Calu3 (cell line): ENCODE measurements at regions not wholly inside any gene's neighbourhood (a gene's known extent, or its start where the extent isn't known, plus 50 kb on each side); places are given as distances from the start of the nearest gene placed in this dataset.

ENCODE experiments used
- BruUV-seq: library from RNA; stranded (reverse); fragments of 400-500 nt; replicated peaks from 2 replicates; lab custom pipeline; 2021; lab: Mats Ljungman, UMichigan
- CTCF ChIA-PET: fragments of 300-600 bp; sonication (Branson Sonifier 250); formaldehyde crosslinking; loops from one replicate; lab custom pipeline; 2022; ENCODE audit warnings: antibody characterized with exemption; lab: Charles Lee
- DNase-seq: peaks from one replicate; pipeline ENCODE4 v3.0.0; 2022
- H3K27ac Mint-ChIP-seq: one replicate; pipeline ENCODE4 v1.8.0; 2022; ENCODE audit warnings: mixed read lengths; ENCODE audit not compliant: unreplicated experiment
- H3K27me3 Mint-ChIP-seq: one replicate; pipeline ENCODE4 v1.8.0; 2022; ENCODE audit warnings: mixed read lengths; ENCODE audit not compliant: unreplicated experiment
- H3K36me3 Mint-ChIP-seq: one replicate; pipeline ENCODE4 v1.8.0; 2022; ENCODE audit warnings: mild to moderate bottlenecking, moderate library complexity, mixed read lengths; ENCODE audit not compliant: insufficient read depth, unreplicated experiment
- H3K4me1 Mint-ChIP-seq: one replicate; pipeline ENCODE4 v1.8.0; 2022; ENCODE audit warnings: mild to moderate bottlenecking, low read depth, mixed read lengths; ENCODE audit not compliant: unreplicated experiment
- H3K4me3 Mint-ChIP-seq: one replicate; pipeline ENCODE4 v1.8.0; 2022; ENCODE audit warnings: mild to moderate bottlenecking, low read depth, moderate library complexity, mixed read lengths; ENCODE audit not compliant: unreplicated experiment
- H3K9me3 Mint-ChIP-seq: one replicate; pipeline ENCODE4 v1.8.0; 2022; ENCODE audit warnings: low read depth, mixed read lengths; ENCODE audit not compliant: unreplicated experiment
- intact Hi-C: fragments of 100-400 bp; cut with micrococcal nuclease; formaldehyde crosslinking; loops from one replicate; pipeline ENCODE4 v1.10.0; 2022; ENCODE audit not compliant: unreplicated experiment
- TF ChIP-seq, protein P1 (sequence below): fragments of 200-600 bp; IDR thresholded peaks from one replicate; pipeline ENCODE4 v1.8.0; 2022; ENCODE audit warnings: antibody characterized with exemption; ENCODE audit not compliant: unreplicated experiment

DNA sequence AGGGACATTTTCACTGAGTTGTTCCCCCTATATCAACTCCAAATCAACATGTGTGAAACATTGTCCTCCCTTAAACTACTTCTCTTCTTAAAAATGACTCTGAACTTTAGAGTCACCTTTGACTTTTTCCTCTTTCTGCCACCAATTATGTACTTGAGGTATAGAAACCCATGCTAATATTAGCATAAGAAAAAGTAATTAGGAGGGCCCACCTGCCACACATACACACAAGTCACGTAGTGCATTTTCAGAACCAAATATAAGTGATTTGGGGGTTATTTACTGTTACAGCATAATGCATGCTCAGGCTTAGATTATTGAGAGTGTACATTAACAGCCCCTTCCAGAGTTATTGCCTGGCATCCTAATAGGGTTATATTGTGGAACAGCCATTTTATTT lies 432.7 kb downstream of the ZIC3 start:
- Mint-ChIP-seq H3K27me3 (no peaks in the 10 kb centered on the region), H3K4me3 (no peak overlapping the region), H3K27ac (no peak overlapping the region), H3K36me3 (no peaks in the 10 kb centered on the region), H3K9me3 (peaks cover 14% of the 10 kb centered on the region), H3K4me1 (no peaks in the 10 kb centered on the region)
- DNase-seq: no peak
- BruUV-seq: no TSS peak
- CTCF ChIA-PET: no interaction called here
- intact Hi-C loops: no loop called here
- TF ChIP-seq, protein P1, sequence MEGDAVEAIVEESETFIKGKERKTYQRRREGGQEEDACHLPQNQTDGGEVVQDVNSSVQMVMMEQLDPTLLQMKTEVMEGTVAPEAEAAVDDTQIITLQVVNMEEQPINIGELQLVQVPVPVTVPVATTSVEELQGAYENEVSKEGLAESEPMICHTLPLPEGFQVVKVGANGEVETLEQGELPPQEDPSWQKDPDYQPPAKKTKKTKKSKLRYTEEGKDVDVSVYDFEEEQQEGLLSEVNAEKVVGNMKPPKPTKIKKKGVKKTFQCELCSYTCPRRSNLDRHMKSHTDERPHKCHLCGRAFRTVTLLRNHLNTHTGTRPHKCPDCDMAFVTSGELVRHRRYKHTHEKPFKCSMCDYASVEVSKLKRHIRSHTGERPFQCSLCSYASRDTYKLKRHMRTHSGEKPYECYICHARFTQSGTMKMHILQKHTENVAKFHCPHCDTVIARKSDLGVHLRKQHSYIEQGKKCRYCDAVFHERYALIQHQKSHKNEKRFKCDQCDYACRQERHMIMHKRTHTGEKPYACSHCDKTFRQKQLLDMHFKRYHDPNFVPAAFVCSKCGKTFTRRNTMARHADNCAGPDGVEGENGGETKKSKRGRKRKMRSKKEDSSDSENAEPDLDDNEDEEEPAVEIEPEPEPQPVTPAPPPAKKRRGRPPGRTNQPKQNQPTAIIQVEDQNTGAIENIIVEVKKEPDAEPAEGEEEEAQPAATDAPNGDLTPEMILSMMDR: no peak

DNA sequence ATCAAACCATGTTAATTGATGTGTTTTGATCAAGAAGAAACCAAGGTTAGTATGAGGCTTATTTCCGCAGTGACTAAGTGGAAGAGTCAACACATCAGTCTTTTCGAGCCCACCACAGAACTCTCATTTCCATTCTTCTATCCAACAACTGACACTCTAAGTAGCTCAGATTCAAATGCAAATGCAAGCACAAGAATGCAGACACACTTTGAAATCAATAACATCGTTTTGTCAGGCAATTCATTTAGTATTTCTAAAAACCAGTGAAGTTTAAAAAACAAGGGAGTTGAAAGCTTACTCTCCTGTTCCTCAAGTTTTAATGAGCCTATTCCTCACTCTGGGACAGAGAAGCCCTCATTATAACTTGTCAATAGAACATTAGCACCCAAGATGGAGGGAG lies 433.1 kb downstream of the ZIC3 start:
- Mint-ChIP-seq H3K9me3 (peaks cover 11% of the 10 kb centered on the region), H3K36me3 (no peaks in the 10 kb centered on the region), H3K4me3 (no peak overlapping the region), H3K4me1 (no peaks in the 10 kb centered on the region), H3K27me3 (no peaks in the 10 kb centered on the region), H3K27ac (no peak overlapping the region)
- TF ChIP-seq, protein P1: no peak
- CTCF ChIA-PET: no interaction called here
- intact Hi-C loops: no loop called here
- DNase-seq: no peak
- BruUV-seq: no TSS peak

DNA sequence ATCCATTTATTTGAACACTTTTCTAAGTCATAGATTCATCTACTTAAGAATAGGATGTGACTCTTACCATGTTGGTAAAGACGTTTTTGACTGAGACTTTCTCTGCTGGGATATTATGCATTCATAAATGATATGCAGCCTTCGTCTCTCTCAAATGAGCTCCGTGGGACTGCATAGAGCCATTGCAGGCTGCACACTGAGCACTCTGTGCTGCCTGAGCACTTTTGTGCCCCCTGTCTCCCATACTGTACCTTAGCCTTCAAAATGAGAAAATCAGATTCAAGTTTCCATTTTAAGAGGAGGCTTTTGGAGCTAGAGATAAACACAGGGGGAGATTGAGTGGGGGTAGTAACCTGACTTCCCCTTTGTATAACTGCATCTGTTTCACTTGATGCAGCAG lies 433.6 kb downstream of the ZIC3 start:
- intact Hi-C loops: no loop called here
- Mint-ChIP-seq H3K27ac (no peak overlapping the region), H3K4me3 (no peak overlapping the region), H3K4me1 (no peaks in the 10 kb centered on the region), H3K9me3 (peaks cover 11% of the 10 kb centered on the region), H3K36me3 (no peaks in the 10 kb centered on the region), H3K27me3 (no peaks in the 10 kb centered on the region)
- DNase-seq: no peak
- CTCF ChIA-PET: no interaction called here
- no TSS peak for BruUV-seq
- TF ChIP-seq, protein P1: no peak

DNA sequence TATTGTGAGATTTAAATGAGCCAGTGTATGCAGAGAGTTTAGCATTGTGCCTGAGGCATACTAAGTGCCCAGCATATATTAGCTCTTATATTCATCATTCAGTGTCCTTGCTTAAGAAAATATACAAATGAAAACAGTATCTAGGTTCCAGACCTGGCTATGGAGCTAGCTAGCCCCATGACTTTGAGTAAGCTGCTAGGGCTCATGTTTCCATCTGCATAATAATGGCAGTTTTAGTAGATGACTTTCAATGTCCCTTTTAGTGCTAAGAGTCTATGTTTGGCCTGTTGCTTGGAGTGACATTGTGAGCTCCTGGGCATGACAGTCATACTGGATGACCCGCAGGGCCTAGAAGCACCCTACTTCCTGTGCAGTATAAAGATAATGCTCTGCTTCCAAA lies 435.3 kb downstream of the ZIC3 start:
- no peak for DNase-seq
- Mint-ChIP-seq H3K27me3 (no peaks in the 10 kb centered on the region), H3K4me3 (no peak overlapping the region), H3K36me3 (no peaks in the 10 kb centered on the region), H3K9me3 (peaks cover 11% of the 10 kb centered on the region), H3K27ac (no peak overlapping the region), H3K4me1 (no peaks in the 10 kb centered on the region)
- intact Hi-C loops: no loop called here
- no TSS peak for BruUV-seq
- CTCF ChIA-PET: no interaction called here
- TF ChIP-seq, protein P1: no peak
